ENCODE measurements at regions not wholly inside any gene's neighbourhood (a gene's known extent, or its start where the extent isn't known, plus 50 kb on each side); places are given as distances from the start of the nearest gene placed in this dataset.
A peak's percentile ranks its signal among the peaks of the same experiment; 100 is the strongest.

DNA sequence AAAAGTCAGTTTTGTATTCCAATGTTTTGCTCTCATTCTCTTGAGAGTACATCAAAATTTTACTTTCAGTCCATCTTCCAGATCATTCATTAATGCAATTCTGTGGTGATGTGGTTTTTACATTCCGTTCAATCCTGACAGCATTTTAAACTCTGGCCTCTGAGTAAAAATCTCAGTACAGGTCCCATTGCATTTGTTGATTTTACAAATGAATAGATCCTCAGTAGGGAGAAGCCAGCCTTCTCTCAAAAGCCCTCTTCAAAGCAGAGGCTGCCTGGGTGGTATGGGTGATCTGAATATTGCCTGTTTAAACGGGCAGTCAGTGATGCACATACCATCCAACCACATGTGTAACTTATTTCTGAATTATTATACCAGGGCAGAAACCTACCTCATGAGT lies 72.5 kb upstream of the TSC22D2 start:
- ATAC-seq, result peak; percentile 22; the same call in 1 of the 3 replicates
- no peak overlapping the region for H2AFZ ChIP-seq (ENCODE audit: control insufficient read depth, low read depth, low read length)
- H3K27me3 ChIP-seq (replicated peaks in 1 of 2; ENCODE audit: control insufficient read depth in 2 of 2, insufficient read depth in 2 of 2, low read length in 1 of 2), result peaks cover 0 to 6% of the 10 kb centered on the region in 2 experiments; a peak in 1 of 4 replicates
- no TSS peak for BruUV-seq (replicated peaks)
- no peaks in the 10 kb centered on the region for H3K9me3 ChIP-seq (replicated peaks; ENCODE audit: control insufficient read depth, insufficient read depth, low read length)
- no peaks in the 10 kb centered on the region for H4K20me1 ChIP-seq (ENCODE audit: control insufficient read depth, insufficient read depth)
- ChIA-PET RAD21 (ENCODE audit: unreplicated experiment) (no interaction called here), POLR2A (no interaction called here), SMC1A (ENCODE audit: uncharacterized antibody, unreplicated experiment) (interaction anchor here (1.4 kb wide), 1 partner anchor 39 kb away, joined by 3 read pairs; no protein-coding TSS in a partner anchor), CTCF (no interaction called here)
- no peak overlapping the region for H3K4me3 ChIP-seq
- intact Hi-C loops (cut with micrococcal nuclease; ENCODE audit: unreplicated experiment), result no loop called here
- no peak overlapping the region for H3K9ac ChIP-seq (ENCODE audit: control insufficient read depth, insufficient read depth, low read length)
- DNase-seq (ENCODE audit: low read depth, low spot score), result no peak
- no peaks in the 10 kb centered on the region for H3K4me1 ChIP-seq (ENCODE audit: control insufficient read depth, insufficient read depth, low read length)
- no peak overlapping the region for H3K27ac ChIP-seq (ENCODE audit: control insufficient read depth, insufficient read depth)
- in situ Hi-C loops (cut with MboI), result no loop called here
- TF ChIP-seq TCF7 (IDR thresholded peaks at IDR 0.05; ENCODE audit: borderline replicate concordance) (no peak), IKZF2 (IDR thresholded peaks at IDR 0.05) (no peak), HCFC1 (IDR thresholded peaks at IDR 0.05; ENCODE audit: low read length) (no peak), FOS (IDR thresholded peaks at IDR 0.05; ENCODE audit: borderline replicate concordance, extremely low read depth, insufficient read length) (no peak)
- TF ChIP-seq, protein P1, sequence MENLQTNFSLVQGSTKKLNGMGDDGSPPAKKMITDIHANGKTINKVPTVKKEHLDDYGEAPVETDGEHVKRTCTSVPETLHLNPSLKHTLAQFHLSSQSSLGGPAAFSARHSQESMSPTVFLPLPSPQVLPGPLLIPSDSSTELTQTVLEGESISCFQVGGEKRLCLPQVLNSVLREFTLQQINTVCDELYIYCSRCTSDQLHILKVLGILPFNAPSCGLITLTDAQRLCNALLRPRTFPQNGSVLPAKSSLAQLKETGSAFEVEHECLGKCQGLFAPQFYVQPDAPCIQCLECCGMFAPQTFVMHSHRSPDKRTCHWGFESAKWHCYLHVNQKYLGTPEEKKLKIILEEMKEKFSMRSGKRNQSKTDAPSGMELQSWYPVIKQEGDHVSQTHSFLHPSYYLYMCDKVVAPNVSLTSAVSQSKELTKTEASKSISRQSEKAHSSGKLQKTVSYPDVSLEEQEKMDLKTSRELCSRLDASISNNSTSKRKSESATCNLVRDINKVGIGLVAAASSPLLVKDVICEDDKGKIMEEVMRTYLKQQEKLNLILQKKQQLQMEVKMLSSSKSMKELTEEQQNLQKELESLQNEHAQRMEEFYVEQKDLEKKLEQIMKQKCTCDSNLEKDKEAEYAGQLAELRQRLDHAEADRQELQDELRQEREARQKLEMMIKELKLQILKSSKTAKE (IDR thresholded peaks at IDR 0.05; ENCODE audit: low read depth, poor library complexity, severe bottlenecking), result no peak
- H3K36me3 ChIP-seq (ENCODE audit: control insufficient read depth in 2 of 2, insufficient read depth in 2 of 2, low read length in 1 of 2), result no peaks in the 10 kb centered on the region
- no peaks in the 10 kb centered on the region for H3K79me2 ChIP-seq (ENCODE audit: control insufficient read depth, insufficient read depth, low read length)
- no peak overlapping the region for H3K4me2 ChIP-seq (ENCODE audit: control insufficient read depth, insufficient read depth)
- WGBS (ENCODE audit: insufficient coverage, insufficient replicate concordance, low lambda C conversion rate, missing lambda C conversion rate), result 46% methylated on average over 2 of the region's 2 CpGs
- FAIRE-seq, result no peak

GRCh38 chr3:150334974-150335373 lies 73.1 kb upstream of the TSC22D2 start:
- FAIRE-seq (no peak), DNase-seq (ENCODE audit: low read depth, low spot score) (no peak), ATAC-seq (no peak)
- no peaks in the 10 kb centered on the region for H4K20me1 ChIP-seq (ENCODE audit: control insufficient read depth, insufficient read depth)
- H3K4me1 ChIP-seq (ENCODE audit: control insufficient read depth, insufficient read depth, low read length), result no peaks in the 10 kb centered on the region
- intact Hi-C loops (cut with micrococcal nuclease; ENCODE audit: unreplicated experiment), result no loop called here
- ChIA-PET CTCF (no interaction called here), SMC1A (ENCODE audit: uncharacterized antibody, unreplicated experiment) (no interaction called here), RAD21 (ENCODE audit: unreplicated experiment) (no interaction called here), POLR2A (no interaction called here)
- no peaks in the 10 kb centered on the region for H3K36me3 ChIP-seq (ENCODE audit: control insufficient read depth in 2 of 2, insufficient read depth in 2 of 2, low read length in 1 of 2)
- no peaks in the 10 kb centered on the region for H3K9me3 ChIP-seq (replicated peaks; ENCODE audit: control insufficient read depth, insufficient read depth, low read length)
- in situ Hi-C loops (cut with MboI), result no loop called here
- H3K4me3 ChIP-seq, result no peak overlapping the region
- no peak for TF ChIP-seq EGR1 (IDR thresholded peaks at IDR 0.05; ENCODE audit: borderline replicate concordance in 1 of 2, low read depth in 2 of 2, low read length in 2 of 2)
- H3K9ac ChIP-seq (ENCODE audit: control insufficient read depth, insufficient read depth, low read length), result no peak overlapping the region
- BruUV-seq (replicated peaks), result no TSS peak
- H3K27ac ChIP-seq (ENCODE audit: control insufficient read depth, insufficient read depth), result no peak overlapping the region
- WGBS (ENCODE audit: insufficient coverage, insufficient replicate concordance, low lambda C conversion rate, missing lambda C conversion rate), result 71% methylated on average over 3 of the region's 3 CpGs
- H2AFZ ChIP-seq (ENCODE audit: control insufficient read depth, low read depth, low read length), result no peak overlapping the region
- peaks cover 0 to 6% of the 10 kb centered on the region in 2 experiments; a peak in 1 of 4 replicates for H3K27me3 ChIP-seq (replicated peaks in 1 of 2; ENCODE audit: control insufficient read depth in 2 of 2, insufficient read depth in 2 of 2, low read length in 1 of 2)
- no peak overlapping the region for H3K4me2 ChIP-seq (ENCODE audit: control insufficient read depth, insufficient read depth)
- H3K79me2 ChIP-seq (ENCODE audit: control insufficient read depth, insufficient read depth, low read length), result no peaks in the 10 kb centered on the region
